ENCODE measurements at regions not wholly inside any gene's neighbourhood (a gene's known extent, or its start where the extent isn't known, plus 50 kb on each side); places are given as distances from the start of the nearest gene placed in this dataset.

DNA sequence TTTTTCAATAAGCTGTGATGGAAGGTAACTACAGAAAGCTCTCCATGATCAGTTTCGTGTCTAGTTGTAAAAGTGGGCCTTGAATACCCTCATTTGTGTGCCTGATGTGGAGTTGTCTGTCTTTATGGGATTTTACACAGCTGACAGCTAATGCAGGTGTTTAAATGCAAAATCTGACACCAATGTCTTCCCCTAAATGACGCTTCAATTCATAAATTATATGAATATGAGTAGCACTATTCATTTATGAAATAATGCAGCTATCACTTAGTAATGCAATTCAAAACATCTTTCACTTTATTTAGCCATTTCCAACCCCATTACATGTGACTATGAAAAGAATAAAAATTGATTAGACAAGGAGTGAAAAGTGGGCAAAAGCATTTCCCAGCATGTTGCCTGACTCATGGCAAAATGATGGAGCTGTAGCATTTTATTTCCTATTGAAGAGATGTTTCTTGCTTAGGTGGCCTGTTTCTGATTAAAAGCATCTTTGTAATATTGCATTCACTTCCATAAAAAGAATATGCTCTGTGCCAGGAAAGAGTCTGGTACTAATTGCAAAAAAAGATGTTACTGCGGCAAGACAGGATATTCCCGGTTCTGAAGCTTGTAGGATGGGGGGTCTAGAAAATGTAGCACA, 116.7 kb upstream of the HAPLN1 start:
- TF ChIP-seq, protein P1, sequence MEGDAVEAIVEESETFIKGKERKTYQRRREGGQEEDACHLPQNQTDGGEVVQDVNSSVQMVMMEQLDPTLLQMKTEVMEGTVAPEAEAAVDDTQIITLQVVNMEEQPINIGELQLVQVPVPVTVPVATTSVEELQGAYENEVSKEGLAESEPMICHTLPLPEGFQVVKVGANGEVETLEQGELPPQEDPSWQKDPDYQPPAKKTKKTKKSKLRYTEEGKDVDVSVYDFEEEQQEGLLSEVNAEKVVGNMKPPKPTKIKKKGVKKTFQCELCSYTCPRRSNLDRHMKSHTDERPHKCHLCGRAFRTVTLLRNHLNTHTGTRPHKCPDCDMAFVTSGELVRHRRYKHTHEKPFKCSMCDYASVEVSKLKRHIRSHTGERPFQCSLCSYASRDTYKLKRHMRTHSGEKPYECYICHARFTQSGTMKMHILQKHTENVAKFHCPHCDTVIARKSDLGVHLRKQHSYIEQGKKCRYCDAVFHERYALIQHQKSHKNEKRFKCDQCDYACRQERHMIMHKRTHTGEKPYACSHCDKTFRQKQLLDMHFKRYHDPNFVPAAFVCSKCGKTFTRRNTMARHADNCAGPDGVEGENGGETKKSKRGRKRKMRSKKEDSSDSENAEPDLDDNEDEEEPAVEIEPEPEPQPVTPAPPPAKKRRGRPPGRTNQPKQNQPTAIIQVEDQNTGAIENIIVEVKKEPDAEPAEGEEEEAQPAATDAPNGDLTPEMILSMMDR (IDR thresholded peaks at IDR 0.05; ENCODE audit: insufficient read depth, low read length) = no peak
- no peak for TF ChIP-seq POLR2AphosphoS5 (IDR thresholded peaks at IDR 0.05; ENCODE audit: low read depth)
